Activated B cell treated with CpG ODN at 0.5 μM for 24 hours (primary cell): ENCODE measurements at regions not wholly inside any gene's neighbourhood (a gene's known extent, or its start where the extent isn't known, plus 50 kb on each side); places are given as distances from the start of the nearest gene placed in this dataset.

ENCODE experiments used
- ATAC-seq: fragments of 200-7000 bp; cut with Tn5 transposase; one replicate; pipeline ENCODE4 v1.10.0; 2021; ENCODE audit warnings: low read depth, mild to moderate bottlenecking, moderate library complexity
- CTCF ChIA-PET: fragments of 350-600 bp; sonication (Branson Sonifier 250); formaldehyde crosslinking; loops from one replicate; lab custom pipeline; 2021; ENCODE audit warnings: antibody characterized with exemption; lab: Charles Lee
- POLR2A ChIA-PET: fragments of 350-600 bp; sonication (Branson Sonifier 250); formaldehyde crosslinking; loops from one replicate; lab custom pipeline; 2021; ENCODE audit warnings: antibody characterized with exemption; lab: Charles Lee
- DNase-seq: peaks from one replicate; pipeline ENCODE4 v3.0.0; 2022
- H3K27ac Mint-ChIP-seq: one replicate; pipeline ENCODE4 v1.8.0; 2020; ENCODE audit warnings: mixed read lengths
- H3K27me3 Mint-ChIP-seq: one replicate; pipeline ENCODE4 v1.8.0; 2021; ENCODE audit warnings: mixed read lengths
- H3K36me3 Mint-ChIP-seq: one replicate; pipeline ENCODE4 v1.8.0; 2021; ENCODE audit warnings: low read depth, mixed read lengths
- H3K4me1 Mint-ChIP-seq: one replicate; pipeline ENCODE4 v1.8.0; 2021; ENCODE audit warnings: mixed read lengths
- H3K4me3 Mint-ChIP-seq: one replicate; pipeline ENCODE4 v1.8.0; 2020; ENCODE audit warnings: mild to moderate bottlenecking, mixed read lengths
- H3K9me3 Mint-ChIP-seq: one replicate; pipeline ENCODE4 v1.8.0; 2020; ENCODE audit warnings: mixed read lengths
- intact Hi-C: fragments of 100-400 bp; cut with micrococcal nuclease; formaldehyde crosslinking; loops from one replicate; pipeline ENCODE4 v1.15.1; 2024
- TF ChIP-seq, protein P1 (sequence below): fragments of 200-600 bp; IDR thresholded peaks from one replicate; pipeline ENCODE4 v1.8.0; 2022; ENCODE audit warnings: antibody characterized with exemption, mild to moderate bottlenecking

DNA sequence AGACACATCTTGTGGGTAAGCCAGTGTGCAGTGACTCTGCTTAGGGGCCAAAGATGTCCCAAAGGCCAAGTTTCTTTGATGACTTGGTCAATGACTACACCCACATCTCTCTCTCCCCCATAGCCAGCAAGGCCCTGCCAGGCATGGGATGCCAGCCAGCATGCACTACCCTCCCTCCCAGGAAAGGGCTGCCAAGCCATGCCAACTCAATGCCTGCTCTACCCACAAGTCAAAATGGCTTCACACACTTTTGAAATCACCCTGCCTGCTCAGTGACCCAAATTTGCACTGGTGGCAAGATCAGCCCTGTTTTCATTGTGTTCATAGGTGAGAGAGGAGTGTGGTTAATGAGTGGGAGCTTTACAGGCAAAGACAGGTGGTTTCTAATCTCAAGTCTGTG, 112.5 kb downstream of the MATN1 start:
- H3K9me3 Mint-ChIP-seq, result no peaks in the 10 kb centered on the region
- CTCF ChIA-PET, result no interaction called here
- H3K4me3 Mint-ChIP-seq, result no peak overlapping the region
- TF ChIP-seq, protein P1, sequence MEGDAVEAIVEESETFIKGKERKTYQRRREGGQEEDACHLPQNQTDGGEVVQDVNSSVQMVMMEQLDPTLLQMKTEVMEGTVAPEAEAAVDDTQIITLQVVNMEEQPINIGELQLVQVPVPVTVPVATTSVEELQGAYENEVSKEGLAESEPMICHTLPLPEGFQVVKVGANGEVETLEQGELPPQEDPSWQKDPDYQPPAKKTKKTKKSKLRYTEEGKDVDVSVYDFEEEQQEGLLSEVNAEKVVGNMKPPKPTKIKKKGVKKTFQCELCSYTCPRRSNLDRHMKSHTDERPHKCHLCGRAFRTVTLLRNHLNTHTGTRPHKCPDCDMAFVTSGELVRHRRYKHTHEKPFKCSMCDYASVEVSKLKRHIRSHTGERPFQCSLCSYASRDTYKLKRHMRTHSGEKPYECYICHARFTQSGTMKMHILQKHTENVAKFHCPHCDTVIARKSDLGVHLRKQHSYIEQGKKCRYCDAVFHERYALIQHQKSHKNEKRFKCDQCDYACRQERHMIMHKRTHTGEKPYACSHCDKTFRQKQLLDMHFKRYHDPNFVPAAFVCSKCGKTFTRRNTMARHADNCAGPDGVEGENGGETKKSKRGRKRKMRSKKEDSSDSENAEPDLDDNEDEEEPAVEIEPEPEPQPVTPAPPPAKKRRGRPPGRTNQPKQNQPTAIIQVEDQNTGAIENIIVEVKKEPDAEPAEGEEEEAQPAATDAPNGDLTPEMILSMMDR, result no peak
- DNase-seq (no peak), ATAC-seq (no peak)
- intact Hi-C loops, result no loop called here
- POLR2A ChIA-PET, result no interaction called here
- H3K36me3 Mint-ChIP-seq, result no peaks in the 10 kb centered on the region
- H3K4me1 Mint-ChIP-seq, result no peaks in the 10 kb centered on the region
- H3K27me3 Mint-ChIP-seq, result peaks cover 27% of the 10 kb centered on the region
- no peak overlapping the region for H3K27ac Mint-ChIP-seq

DNA sequence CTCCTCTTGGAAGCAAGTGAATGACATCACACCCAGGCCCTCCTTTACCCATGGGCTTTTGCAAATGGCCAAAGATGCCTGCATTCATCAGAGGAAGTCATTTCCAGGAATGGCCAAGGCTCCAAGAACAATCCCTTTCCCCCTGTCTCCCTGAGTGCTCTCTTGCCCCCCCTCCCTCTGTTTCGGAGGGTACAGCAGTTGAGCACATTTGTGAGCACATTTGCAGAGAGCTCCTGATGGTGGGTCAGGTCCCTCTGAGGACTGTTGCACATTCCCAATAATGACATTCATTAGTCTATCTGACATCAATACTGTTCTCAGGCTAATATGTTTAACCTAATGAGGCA, 113.4 kb downstream of the MATN1 start:
- no peak for ATAC-seq
- peaks cover 26% of the 10 kb centered on the region for H3K27me3 Mint-ChIP-seq
- DNase-seq, result no peak
- no peaks in the 10 kb centered on the region for H3K4me1 Mint-ChIP-seq
- no peak overlapping the region for H3K27ac Mint-ChIP-seq
- TF ChIP-seq, protein P1, result no peak
- CTCF ChIA-PET, result no interaction called here
- H3K36me3 Mint-ChIP-seq, result no peaks in the 10 kb centered on the region
- H3K9me3 Mint-ChIP-seq, result no peaks in the 10 kb centered on the region
- intact Hi-C loops, result no loop called here
- POLR2A ChIA-PET, result no interaction called here
- H3K4me3 Mint-ChIP-seq, result no peak overlapping the region

DNA sequence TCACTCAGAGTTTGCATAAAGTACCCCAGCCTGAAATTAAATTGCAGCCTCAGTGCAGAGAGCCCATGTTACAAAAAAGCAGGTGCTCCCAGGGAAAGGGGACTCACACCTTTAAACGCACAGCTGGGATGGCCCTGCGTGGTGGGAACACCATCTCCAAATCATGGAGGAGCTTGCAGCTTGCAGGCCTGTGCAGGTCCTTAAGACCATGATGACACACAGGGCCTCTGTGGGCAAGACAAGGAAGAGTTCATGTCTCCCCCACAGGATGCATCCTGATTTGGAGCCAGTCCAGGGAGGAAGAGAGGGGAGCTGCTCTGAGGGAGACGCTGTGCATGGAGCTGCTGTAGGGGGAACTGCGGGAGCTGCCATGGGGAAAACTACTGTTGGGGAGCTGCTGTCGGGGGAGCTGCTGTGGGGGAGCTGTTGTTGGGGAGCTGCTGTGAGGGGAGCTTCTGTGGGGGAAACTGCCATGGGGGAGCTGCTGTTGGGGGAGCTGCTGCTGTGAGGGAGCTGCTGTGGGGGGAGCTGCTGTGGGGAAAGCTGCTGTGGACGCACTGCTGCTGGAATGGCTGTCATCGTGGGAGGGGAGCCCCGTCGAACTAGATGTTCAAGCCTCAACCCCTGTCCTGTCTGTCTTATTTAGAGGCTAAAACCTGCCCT, 113.9 kb downstream of the MATN1 start:
- no peak for DNase-seq
- intact Hi-C loops, result no loop called here
- CTCF ChIA-PET, result no interaction called here
- H3K27me3 Mint-ChIP-seq, result peaks cover 22% of the 10 kb centered on the region
- no peak overlapping the region for H3K4me3 Mint-ChIP-seq
- no peaks in the 10 kb centered on the region for H3K4me1 Mint-ChIP-seq
- no peak overlapping the region for H3K27ac Mint-ChIP-seq
- no peaks in the 10 kb centered on the region for H3K36me3 Mint-ChIP-seq
- POLR2A ChIA-PET, result no interaction called here
- TF ChIP-seq, protein P1, result no peak
- H3K9me3 Mint-ChIP-seq, result no peaks in the 10 kb centered on the region
- no peak for ATAC-seq

DNA sequence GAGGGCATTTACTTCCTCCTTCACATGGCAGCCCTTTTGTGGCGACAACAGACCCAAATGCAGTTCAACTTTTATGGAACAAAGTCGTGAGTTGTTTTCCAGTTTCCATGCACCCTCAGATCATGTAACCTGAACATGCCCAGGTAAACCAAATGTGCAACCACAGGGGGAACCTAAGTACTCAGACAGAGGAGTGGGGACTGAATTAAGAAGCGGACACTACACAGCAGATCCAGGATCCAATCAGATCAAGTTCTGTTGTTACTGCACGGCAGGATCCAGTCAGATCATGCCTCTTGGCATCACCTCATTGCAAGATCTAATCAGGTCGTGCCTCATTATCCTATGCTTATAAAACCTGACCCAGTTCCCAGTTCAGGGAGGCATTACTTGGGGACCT, 115.7 kb downstream of the MATN1 start:
- no peak overlapping the region for H3K4me3 Mint-ChIP-seq
- ATAC-seq (no peak), DNase-seq (no peak)
- no peaks in the 10 kb centered on the region for H3K9me3 Mint-ChIP-seq
- TF ChIP-seq, protein P1, result no peak
- no peaks in the 10 kb centered on the region for H3K4me1 Mint-ChIP-seq
- H3K36me3 Mint-ChIP-seq, result no peaks in the 10 kb centered on the region
- H3K27ac Mint-ChIP-seq, result no peak overlapping the region
- intact Hi-C loops, result no loop called here
- POLR2A ChIA-PET, result no interaction called here
- peaks cover 24% of the 10 kb centered on the region for H3K27me3 Mint-ChIP-seq
- CTCF ChIA-PET, result no interaction called here

DNA sequence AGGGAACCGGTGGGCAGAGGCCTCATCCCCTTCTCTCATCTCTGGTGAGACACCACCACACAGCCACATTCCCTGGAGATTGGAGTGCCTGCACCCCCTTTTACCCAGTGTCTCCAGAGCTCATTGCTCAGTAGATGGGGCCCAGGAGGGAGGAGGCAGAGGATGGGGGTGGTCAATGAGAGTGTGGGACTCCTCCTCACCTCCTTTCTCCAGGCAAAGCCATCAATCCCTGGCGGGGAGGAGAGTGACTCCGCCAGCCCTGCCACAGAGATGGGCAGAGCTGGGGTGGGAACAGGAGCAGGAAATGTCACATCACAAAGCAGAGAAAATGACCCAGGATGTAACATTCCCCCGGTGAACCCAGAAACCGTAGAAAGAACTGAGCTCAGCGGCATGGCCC, 117.2 kb downstream of the MATN1 start:
- DNase-seq, result no peak
- Mint-ChIP-seq H3K9me3 (no peaks in the 10 kb centered on the region), H3K4me1 (no peaks in the 10 kb centered on the region), H3K27me3 (peaks cover 22% of the 10 kb centered on the region), H3K27ac (no peak overlapping the region), H3K36me3 (no peaks in the 10 kb centered on the region), H3K4me3 (no peak overlapping the region)
- intact Hi-C loops, result no loop called here
- TF ChIP-seq, protein P1, result no peak
- CTCF ChIA-PET, result no interaction called here
- POLR2A ChIA-PET, result no interaction called here
- ATAC-seq, result no peak
